K562 (cell line): ENCODE measurements at regions not wholly inside any gene's neighbourhood (a gene's known extent, or its start where the extent isn't known, plus 50 kb on each side); places are given as distances from the start of the nearest gene placed in this dataset.

Experiments used
- ATAC-seq: fragments of 200-7000 bp; cut with Tn5 transposase; 3 replicates; pipeline ENCODE4 v1.9.1; 2020; ENCODE audit warnings: moderate library complexity
- BruUV-seq: library from RNA; stranded (reverse); fragments of 400-500 nt; replicated peaks from 2 replicates; lab custom pipeline; 2021; lab: Mats Ljungman, UMichigan
- CTCF ChIA-PET: fragments of 300-600 bp; formaldehyde crosslinking; extraction: SDS; loops from one replicate; lab custom pipeline; 2021; ENCODE audit warnings: low intra/inter-chr PET ratio; lab: Yijun Ruan, JAX
- POLR2A ChIA-PET: fragments of 300-600, 350-650 bp; sonication (Branson Sonifier 250); formaldehyde crosslinking; extraction: SDS; loops from one replicate; lab custom pipeline; 2021; ENCODE audit warnings: antibody characterized with exemption, inconsistent platforms; lab: Yijun Ruan, JAX
- DNase-seq, 4 experiments: peaks; one replicate each; pipeline versions ENCODE4 v3.0.0 to v3.0.0-alpha.2; 2011 to 2018; ENCODE audit warnings: low spot score in 3 of 4, mixed read lengths in 3 of 4; ENCODE audit errors: extremely low read depth in 1 of 4
- FAIRE-seq: peaks from 2 replicates; lab custom pipeline; 2011; peaks lifted over from hg19 to GRCh38; lab: Jason Lieb, UNC
- H2AFZ ChIP-seq: 2 replicates; pipeline ENCODE4 v1.6.0; 2011; ENCODE audit warnings: low read depth, low read length, control low read depth, inconsistent platforms
- H3K27ac ChIP-seq: fragments of 200-600 bp; 3 replicates; pipeline ENCODE4 v1.8.0; 2011; ENCODE audit warnings: low read depth, mild to moderate bottlenecking, control low read depth, inconsistent platforms, low read length, moderate library complexity, mixed read lengths; ENCODE audit errors: extremely low read depth
- H3K27me3 ChIP-seq, 2 experiments: fragments of 300-600 bp in 1 of 2; 2 replicates in 1 of 2; 3 replicates in 1 of 2; pipeline versions ENCODE4 v1.6.0 to v1.8.0; 2011; ENCODE audit warnings: inconsistent platforms in 2 of 2, low read length in 2 of 2, mild to moderate bottlenecking in 1 of 2, mixed read lengths in 1 of 2, moderate library complexity in 1 of 2; ENCODE audit not compliant: control insufficient read depth in 2 of 2, insufficient read depth in 2 of 2
- H3K36me3 ChIP-seq: fragments of 300-600 bp; 3 replicates; pipeline ENCODE4 v1.8.0; 2011; ENCODE audit warnings: mild to moderate bottlenecking, low read length, inconsistent platforms; ENCODE audit not compliant: control insufficient read depth, insufficient read depth
- H3K4me1 ChIP-seq, 2 experiments: fragments of 200-600 bp in 1 of 2; replicated peaks in 1 of 2; 2 replicates in 1 of 2; 3 replicates in 1 of 2; pipeline versions ENCODE4 v1.5.1 to v1.8.0; 2011; ENCODE audit warnings: inconsistent platforms in 2 of 2, low read length in 2 of 2, mild to moderate bottlenecking in 1 of 2, mixed read lengths in 1 of 2, moderate library complexity in 1 of 2; ENCODE audit not compliant: control insufficient read depth in 2 of 2, insufficient read depth in 2 of 2
- H3K4me2 ChIP-seq: 2 replicates; pipeline ENCODE4 v1.6.1; 2011; ENCODE audit warnings: low read length, control low read depth, inconsistent platforms, mixed read lengths; ENCODE audit not compliant: insufficient read depth
- H3K4me3 ChIP-seq: fragments of 200-600 bp; sonication (generic), shearing (Covaris generic); 2 replicates; pipeline ENCODE4 v1.5.1; 2016; ENCODE audit warnings: control low read depth, inconsistent platforms
- H3K79me2 ChIP-seq: fragments of 200-600 bp; 3 replicates; pipeline ENCODE4 v1.8.0; 2011; ENCODE audit warnings: low read length, inconsistent platforms; ENCODE audit not compliant: control insufficient read depth, insufficient read depth
- H3K9ac ChIP-seq, 2 experiments: 2 replicates each; pipeline versions ENCODE4 v1.6.0 to v1.6.1; 2011; ENCODE audit warnings: low read depth in 2 of 2, low read length in 2 of 2, control low read depth in 1 of 2, inconsistent platforms in 1 of 2, mild to moderate bottlenecking in 1 of 2, mixed read lengths in 1 of 2; ENCODE audit not compliant: insufficient read depth in 1 of 2
- H3K9me1 ChIP-seq: one replicate; pipeline ENCODE4 v1.6.0; 2011; ENCODE audit warnings: inconsistent platforms, mild to moderate bottlenecking, low read length, moderate library complexity; ENCODE audit not compliant: control insufficient read depth, insufficient read depth
- H3K9me3 ChIP-seq: replicated peaks from 2 replicates; pipeline ENCODE4 v1.5.1; 2011; ENCODE audit warnings: low read depth, low read length, inconsistent platforms; ENCODE audit not compliant: control insufficient read depth, insufficient read depth
- H4K20me1 ChIP-seq: replicated peaks from 2 replicates; pipeline ENCODE4 v1.6.1; 2011; ENCODE audit warnings: low read length, inconsistent platforms, mixed read lengths; ENCODE audit not compliant: control insufficient read depth, insufficient read depth
- CBX3 ChIP-seq, 2 experiments: IDR thresholded peaks; 1 replicate in 1 of 2; 2 replicates in 1 of 2; pipeline ENCODE4 v1.6.1; 2012; ENCODE audit warnings: inconsistent platforms in 2 of 2, low read length in 2 of 2, borderline replicate concordance in 1 of 2, control low read depth in 1 of 2
- E2F4 ChIP-seq: sonication (generic); formaldehyde crosslinking; IDR thresholded peaks from 2 replicates; pipeline ENCODE4 v1.8.0; 2022; ENCODE audit warnings: mild to moderate bottlenecking, low read depth, missing genetic modification reagents
- MAX ChIP-seq: sonication (generic); formaldehyde crosslinking; IDR thresholded peaks from 2 replicates; pipeline ENCODE4 v1.9.0; 2022; ENCODE audit warnings: mild to moderate bottlenecking, missing genetic modification reagents
- PHF8 ChIP-seq: fragments of 200-600 bp; sonication (generic); IDR thresholded peaks from 2 replicates; pipeline ENCODE4 v1.6.1; 2012; ENCODE audit warnings: mixed run types, mild to moderate bottlenecking, inconsistent platforms, low read length, moderate library complexity, borderline replicate concordance
- ZNF764 ChIP-seq: fragments of 250-450 bp; sonication (Bioruptor Pico); IDR thresholded peaks from 2 replicates; pipeline ENCODE4 v1.4.0; 2020; ENCODE audit warnings: low read depth, mild to moderate bottlenecking, moderate library complexity
- WGBS: fragments of 100-300 bp; shearing (Covaris generic); methylation state at CpG from one replicate; pipeline ENCODE4 v1.1.6; 2016; ENCODE audit warnings: low coverage, mixed read lengths; ENCODE audit not compliant: insufficient coverage; ENCODE audit errors: missing lambda C conversion rate; 5-methylcytosine and 5-hydroxymethylcytosine counted together
- in situ Hi-C: fragments of 300-500 bp; cut with MboI; formaldehyde crosslinking; loops from 4 replicates; pipeline ENCODE4 v1.15.0; 2018; ENCODE audit warnings: inconsistent platforms, mixed read lengths
- intact Hi-C: fragments of 100-400 bp; cut with micrococcal nuclease; formaldehyde crosslinking; loops from 2 replicates; pipeline ENCODE4 v1.14.2; 2022

GRCh38 chr5:158061451-158061850 lies 202.5 kb upstream of the CLINT1 start (continued):
- TF ChIP-seq PHF8 (no peak), MAX (CRISPR knock-in tag) (no peak), ZNF764 (no peak), CBX3 (IDR thresholded peaks at IDR 0.05; ENCODE audit: borderline replicate concordance in 1 of 2, low read length in 2 of 2) (no peak)

GRCh38 chr5:158060212-158060611 lies 201.3 kb upstream of the CLINT1 start:
- CTCF ChIA-PET: no interaction called here

More at GRCh38 chr5:158060212-158060611, 201.3 kb upstream of the CLINT1 start:
- H3K36me3 ChIP-seq: no peaks in the 10 kb centered on the region
- H3K4me2 ChIP-seq: no peak overlapping the region
- intact Hi-C loops: no loop called here
- no peaks in the 10 kb centered on the region for H3K4me1 ChIP-seq
- TF ChIP-seq E2F4: no peak
- H3K27me3 ChIP-seq: no peaks in the 10 kb centered on the region
- H3K9me1 ChIP-seq: no peaks in the 10 kb centered on the region
- H3K79me2 ChIP-seq: no peaks in the 10 kb centered on the region
- H3K9me3 ChIP-seq: no peaks in the 10 kb centered on the region
- POLR2A ChIA-PET: interaction anchor here (2.6 kb wide), 1 partner anchor 10 kb away, joined by 10 read pairs; no protein-coding TSS in a partner anchor
- no peak overlapping the region for H3K4me3 ChIP-seq
- H3K9ac ChIP-seq: no peak overlapping the region
- in situ Hi-C loops: no loop called here
- FAIRE-seq (no peak), ATAC-seq (no peak), DNase-seq (no peak)
- H4K20me1 ChIP-seq: no peaks in the 10 kb centered on the region
- BruUV-seq: no TSS peak
- no peak overlapping the region for H3K27ac ChIP-seq
- no peak overlapping the region for H2AFZ ChIP-seq
- 0% methylated on average over 2 of the region's 2 CpGs for WGBS
